DOHH2 (cell line): ENCODE measurements at regions not wholly inside any gene's neighbourhood (a gene's known extent, or its start where the extent isn't known, plus 50 kb on each side); places are given as distances from the start of the nearest gene placed in this dataset.

Source experiments
- H3F3A ChIP-seq: fragments of 200-600 bp; sonication (generic), shearing (Covaris generic); 2 replicates; pipeline ENCODE4 v1.6.0; 2016; ENCODE audit warnings: antibody characterized with exemption, mild to moderate bottlenecking; ENCODE audit not compliant: control insufficient read depth, insufficient read depth
- H3K27ac ChIP-seq: fragments of 200-600 bp; sonication (generic); 2 replicates; pipeline ENCODE4 v1.5.1; 2014; ENCODE audit warnings: low read depth, mild to moderate bottlenecking, low read length, moderate library complexity
- H3K27me3 ChIP-seq: fragments of 200-600 bp; sonication (generic); 2 replicates; pipeline ENCODE4 v1.6.1; 2014; ENCODE audit warnings: mild to moderate bottlenecking, low read length, mixed read lengths; ENCODE audit not compliant: control insufficient read depth
- H3K36me3 ChIP-seq: fragments of 200-600 bp; sonication (generic); 2 replicates; pipeline ENCODE4 v1.6.1; 2014; ENCODE audit warnings: mild to moderate bottlenecking, low read length, moderate library complexity, mixed read lengths; ENCODE audit not compliant: control insufficient read depth
- H3K4me1 ChIP-seq: fragments of 200-600 bp; sonication (generic); 2 replicates; pipeline ENCODE4 v1.6.1; 2014; ENCODE audit warnings: mild to moderate bottlenecking, low read length, mixed read lengths; ENCODE audit not compliant: control insufficient read depth
- H3K4me2 ChIP-seq: fragments of 200-600 bp; sonication (generic); 2 replicates; pipeline ENCODE4 v1.6.0; 2014; ENCODE audit warnings: mild to moderate bottlenecking, low read length, moderate library complexity
- H3K4me3 ChIP-seq: fragments of 200-600 bp; sonication (generic); 2 replicates; pipeline ENCODE4 v1.5.1; 2014; ENCODE audit warnings: mild to moderate bottlenecking, low read length, mixed read lengths
- H3K79me2 ChIP-seq: fragments of 200-600 bp; sonication (generic); 2 replicates; pipeline ENCODE4 v1.6.1; 2014; ENCODE audit warnings: mild to moderate bottlenecking, low read length, mixed read lengths; ENCODE audit not compliant: control insufficient read depth
- H3K9me2 ChIP-seq: fragments of 200-600 bp; sonication (generic); replicated peaks from 2 replicates; pipeline ENCODE4 v1.6.1; 2014; ENCODE audit warnings: mild to moderate bottlenecking, low read length, mixed read lengths; ENCODE audit not compliant: control insufficient read depth
- H3K9me3 ChIP-seq: fragments of 200-600 bp; sonication (generic); 2 replicates; pipeline ENCODE4 v1.6.1; 2014; ENCODE audit warnings: antibody characterized with exemption, low read length, mixed read lengths; ENCODE audit not compliant: control insufficient read depth, insufficient read depth
- H4K20me1 ChIP-seq: fragments of 200-600 bp; sonication (generic); 2 replicates; pipeline ENCODE4 v1.6.0; 2014; ENCODE audit warnings: low read depth, mild to moderate bottlenecking, antibody characterized with exemption, low read length, moderate library complexity; ENCODE audit not compliant: control insufficient read depth, insufficient read depth
- CTCF ChIP-seq: fragments of 200-600 bp; sonication (generic); IDR thresholded peaks from one replicate; pipeline ENCODE4 v1.5.1; 2014; ENCODE audit warnings: antibody characterized with exemption, mild to moderate bottlenecking, low read depth, low read length; ENCODE audit not compliant: poor library complexity, severe bottlenecking
- EZH2phosphoT487 ChIP-seq: fragments of 200-600 bp; sonication (generic); IDR thresholded peaks from 2 replicates; pipeline ENCODE4 v1.6.1; 2017; ENCODE audit warnings: borderline replicate concordance, mild to moderate bottlenecking, antibody characterized with exemption, low read length, moderate library complexity, mixed read lengths

GRCh38 chr5:38720554-38721361 is 125.1 kb upstream of the OSMR start:
- no peak overlapping the region for H3K27ac ChIP-seq

GRCh38 chr5:38722918-38723317 is 122.9 kb upstream of the OSMR start:
- Histone ChIP-seq H3K9me2 (no peaks in the 10 kb centered on the region), H3K79me2 (no peaks in the 10 kb centered on the region), H3K4me3 (no peak overlapping the region), H3K27me3 (no peaks in the 10 kb centered on the region), H3F3A (no peaks in the 10 kb centered on the region), H3K27ac (no peak overlapping the region), H3K4me1 (no peaks in the 10 kb centered on the region), H3K4me2 (no peak overlapping the region), H4K20me1 (no peaks in the 10 kb centered on the region), H3K36me3 (no peaks in the 10 kb centered on the region), H3K9me3 (no peaks in the 10 kb centered on the region)
- TF ChIP-seq CTCF (no peak), EZH2phosphoT487 (no peak)

More at GRCh38 chr5:38720554-38721361, 125.1 kb upstream of the OSMR start:
- Histone ChIP-seq H3K79me2 (no peaks in the 10 kb centered on the region), H3K4me3 (no peak overlapping the region), H3K4me2 (no peak overlapping the region), H3K4me1 (no peaks in the 10 kb centered on the region), H3K9me3 (no peaks in the 10 kb centered on the region), H3K36me3 (no peaks in the 10 kb centered on the region), H3K9me2 (no peaks in the 10 kb centered on the region), H4K20me1 (no peaks in the 10 kb centered on the region), H3K27me3 (no peaks in the 10 kb centered on the region), H3F3A (no peaks in the 10 kb centered on the region)
- TF ChIP-seq CTCF (no peak), EZH2phosphoT487 (no peak)

GRCh38 chr5:38723426-38723825 is 122.4 kb upstream of the OSMR start:
- Histone ChIP-seq H4K20me1 (no peaks in the 10 kb centered on the region), H3F3A (no peaks in the 10 kb centered on the region), H3K36me3 (no peaks in the 10 kb centered on the region), H3K9me3 (no peaks in the 10 kb centered on the region), H3K27me3 (no peaks in the 10 kb centered on the region), H3K4me2 (no peak overlapping the region), H3K4me3 (no peak overlapping the region), H3K27ac (no peak overlapping the region), H3K79me2 (no peaks in the 10 kb centered on the region), H3K4me1 (no peaks in the 10 kb centered on the region), H3K9me2 (no peaks in the 10 kb centered on the region)
- no peak for TF ChIP-seq CTCF
- no peak for TF ChIP-seq EZH2phosphoT487
